ENCODE measurements at regions not wholly inside any gene's neighbourhood (a gene's known extent, or its start where the extent isn't known, plus 50 kb on each side); places are given as distances from the start of the nearest gene placed in this dataset.

DNA sequence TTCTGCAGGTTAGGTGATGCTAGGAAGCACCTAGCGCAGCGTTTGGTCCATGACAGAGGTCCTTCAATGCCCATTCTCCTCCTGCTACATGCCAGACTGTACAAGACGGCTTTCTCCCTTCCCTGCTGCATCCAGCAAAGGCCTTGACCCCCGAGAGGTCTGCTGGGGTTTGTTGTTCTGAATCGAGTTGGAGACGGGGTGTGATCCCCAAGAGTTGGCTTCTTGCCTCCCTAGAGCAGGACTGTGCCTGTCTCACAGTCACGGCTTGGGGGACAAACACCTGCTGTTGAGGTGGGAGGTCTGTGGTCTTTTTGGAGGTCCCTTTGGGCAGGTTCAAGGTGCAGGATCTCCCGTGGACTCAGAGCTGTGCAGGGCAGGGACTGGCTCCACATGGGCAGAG, 352.3 kb upstream of the B3GAT1 start:
- TF ChIP-seq, protein P1, sequence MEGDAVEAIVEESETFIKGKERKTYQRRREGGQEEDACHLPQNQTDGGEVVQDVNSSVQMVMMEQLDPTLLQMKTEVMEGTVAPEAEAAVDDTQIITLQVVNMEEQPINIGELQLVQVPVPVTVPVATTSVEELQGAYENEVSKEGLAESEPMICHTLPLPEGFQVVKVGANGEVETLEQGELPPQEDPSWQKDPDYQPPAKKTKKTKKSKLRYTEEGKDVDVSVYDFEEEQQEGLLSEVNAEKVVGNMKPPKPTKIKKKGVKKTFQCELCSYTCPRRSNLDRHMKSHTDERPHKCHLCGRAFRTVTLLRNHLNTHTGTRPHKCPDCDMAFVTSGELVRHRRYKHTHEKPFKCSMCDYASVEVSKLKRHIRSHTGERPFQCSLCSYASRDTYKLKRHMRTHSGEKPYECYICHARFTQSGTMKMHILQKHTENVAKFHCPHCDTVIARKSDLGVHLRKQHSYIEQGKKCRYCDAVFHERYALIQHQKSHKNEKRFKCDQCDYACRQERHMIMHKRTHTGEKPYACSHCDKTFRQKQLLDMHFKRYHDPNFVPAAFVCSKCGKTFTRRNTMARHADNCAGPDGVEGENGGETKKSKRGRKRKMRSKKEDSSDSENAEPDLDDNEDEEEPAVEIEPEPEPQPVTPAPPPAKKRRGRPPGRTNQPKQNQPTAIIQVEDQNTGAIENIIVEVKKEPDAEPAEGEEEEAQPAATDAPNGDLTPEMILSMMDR (conservative IDR thresholded peaks at IDR 0.05; ENCODE audit: low read length) = no peak
- TF ChIP-seq EZH2phosphoT487 (IDR thresholded peaks at IDR 0.05; ENCODE audit: borderline replicate concordance) = no peak

All from Loucy (cell line).